Activated CD4-positive, alpha-beta T cell treated with anti-CD3 and anti-CD28 coated beads, Interleukin-10, Interleukin-2, amounts not matched to agents 100 ng/mL and 50 ng/mL, durations not matched to agents 16 hours and 8 hours (primary cell): ENCODE measurements at regions not wholly inside any gene's neighbourhood (a gene's known extent, or its start where the extent isn't known, plus 50 kb on each side); places are given as distances from the start of the nearest gene placed in this dataset.

Experiments
- DNase-seq: peaks from one replicate; pipeline ENCODE4 v3.0.0-alpha.2; 2020

DNA sequence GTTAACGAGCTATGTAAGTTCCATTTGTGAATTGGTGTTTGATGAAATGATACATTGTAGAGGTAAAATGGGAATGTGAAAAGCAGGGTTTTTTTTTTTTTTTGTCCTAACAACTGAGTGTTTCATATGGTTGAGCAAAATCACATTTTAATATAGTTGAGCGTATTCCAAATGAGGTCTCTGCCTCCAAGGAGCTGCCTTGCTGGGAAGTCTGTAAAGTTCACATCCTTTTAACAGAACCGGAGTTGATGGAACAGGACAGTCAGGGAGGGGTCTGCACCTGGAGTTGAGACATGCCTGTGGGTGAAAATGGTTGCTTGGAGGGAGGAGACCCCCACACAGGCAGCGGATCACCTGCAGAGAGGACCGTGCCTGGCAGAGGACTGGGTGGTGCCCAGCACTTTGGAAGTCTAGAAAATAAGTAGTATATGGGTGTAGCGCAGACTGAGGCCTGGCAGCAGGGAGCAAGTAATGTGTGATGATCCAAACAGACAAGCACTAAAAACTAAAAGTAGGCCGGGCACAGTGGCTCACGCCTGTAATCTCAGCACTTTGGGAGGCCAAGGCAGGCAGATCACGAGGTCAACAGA is 75.2 kb upstream of the UBAC2 start:
- DNase-seq = no peak

DNA sequence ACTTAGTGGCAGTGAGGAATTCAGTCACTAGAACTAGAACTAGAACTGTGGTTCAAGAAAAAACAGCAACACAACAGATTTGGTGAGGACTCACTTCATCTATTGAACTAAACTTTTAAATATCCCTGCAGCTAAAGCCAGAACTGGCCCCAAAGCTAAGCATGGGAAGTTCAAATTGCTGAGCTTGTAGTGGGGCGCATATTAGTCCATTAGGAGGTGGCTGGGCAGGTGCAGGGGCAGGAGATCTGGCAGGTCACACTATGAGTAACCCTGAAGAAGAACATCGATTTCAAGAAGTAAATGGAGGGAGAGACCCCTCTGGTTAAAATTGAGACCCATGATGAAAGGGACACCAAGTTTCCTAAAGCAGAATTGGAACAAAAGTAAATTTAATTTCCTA is 73.8 kb upstream of the UBAC2 start:
- no peak for DNase-seq

DNA sequence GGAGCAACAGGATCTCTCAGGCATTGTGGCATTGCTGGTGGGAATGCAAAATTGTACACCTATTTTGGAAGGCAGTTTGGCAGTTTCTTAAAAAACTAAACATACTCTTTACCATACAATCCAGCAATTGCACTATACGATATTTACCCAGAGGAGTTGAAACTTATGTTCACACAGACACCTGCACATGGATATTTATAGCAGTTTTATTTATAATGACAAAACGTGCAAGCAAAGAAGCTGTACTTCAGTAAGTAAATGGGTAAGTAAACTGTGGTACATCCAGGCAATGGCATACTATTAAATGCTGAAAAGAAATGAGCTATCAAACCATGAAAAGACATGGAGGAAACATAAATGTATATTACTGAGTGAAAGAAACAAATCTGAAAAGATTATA is 71.6 kb upstream of the UBAC2 start:
- no peak for DNase-seq

DNA sequence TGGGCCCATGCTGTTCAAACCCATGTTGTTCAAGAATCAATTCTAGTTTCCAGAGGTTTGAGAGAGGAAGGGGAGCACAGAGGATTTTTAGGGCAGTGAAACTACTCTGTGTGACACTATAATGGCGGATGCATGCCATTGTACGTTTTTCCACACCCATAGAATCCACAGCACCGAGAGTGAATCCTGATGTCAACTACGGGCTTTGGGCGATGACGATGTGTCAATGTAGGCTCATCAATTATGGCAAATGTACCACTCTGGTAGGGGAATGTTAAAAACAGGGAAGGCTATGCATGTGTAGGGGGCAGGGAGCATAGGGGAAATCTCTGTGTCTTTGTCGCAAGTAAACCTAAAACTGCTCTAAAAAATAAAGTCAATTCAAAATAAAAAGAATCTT is 70.7 kb upstream of the UBAC2 start:
- no peak for DNase-seq

DNA sequence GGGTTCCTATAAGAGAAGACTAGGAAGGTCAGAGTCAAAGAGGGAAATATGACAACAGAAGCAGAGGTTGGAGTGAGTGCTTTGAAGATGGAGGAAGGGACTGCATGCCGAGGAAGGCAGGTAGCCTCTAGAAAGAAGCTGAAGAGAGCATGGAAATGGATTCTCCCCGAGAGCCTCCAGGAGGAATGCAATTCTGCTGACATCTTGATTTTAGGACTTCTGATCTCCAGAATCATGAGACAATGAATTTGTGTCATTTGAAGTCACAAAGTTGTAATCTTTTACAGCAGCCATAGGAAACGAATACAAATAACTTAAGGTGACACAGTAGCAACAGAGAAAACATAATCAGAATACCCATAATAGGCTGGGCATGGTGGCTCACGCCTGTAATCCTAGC is 69.2 kb upstream of the UBAC2 start:
- DNase-seq = no peak

DNA sequence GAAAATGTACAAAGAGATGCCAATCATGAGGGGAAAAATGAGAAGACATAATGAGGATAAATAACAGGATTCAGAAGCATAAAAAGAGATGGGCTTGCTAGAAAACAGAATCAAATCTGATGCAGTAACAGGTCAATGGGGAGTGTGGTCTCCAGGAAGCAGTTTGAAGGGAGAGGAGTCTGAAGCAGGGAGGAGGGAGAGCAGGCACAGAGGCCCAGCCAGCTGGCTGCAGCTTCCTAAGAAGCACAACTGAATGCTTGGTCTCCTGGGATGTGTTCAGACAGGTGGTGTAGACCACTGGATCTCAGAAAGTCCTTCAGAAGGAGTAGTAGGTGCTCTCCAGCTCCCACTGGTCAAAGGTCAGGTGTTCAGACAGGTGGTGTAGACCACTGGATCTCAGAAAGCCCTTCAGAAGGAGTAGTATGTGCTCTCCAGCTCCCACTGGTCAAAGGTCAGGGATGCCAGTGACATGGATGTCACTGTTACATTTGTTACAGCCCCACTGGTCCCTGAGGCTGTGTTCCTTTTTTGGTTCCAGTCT is 68.3 kb upstream of the UBAC2 start:
- DNase-seq = no peak

DNA sequence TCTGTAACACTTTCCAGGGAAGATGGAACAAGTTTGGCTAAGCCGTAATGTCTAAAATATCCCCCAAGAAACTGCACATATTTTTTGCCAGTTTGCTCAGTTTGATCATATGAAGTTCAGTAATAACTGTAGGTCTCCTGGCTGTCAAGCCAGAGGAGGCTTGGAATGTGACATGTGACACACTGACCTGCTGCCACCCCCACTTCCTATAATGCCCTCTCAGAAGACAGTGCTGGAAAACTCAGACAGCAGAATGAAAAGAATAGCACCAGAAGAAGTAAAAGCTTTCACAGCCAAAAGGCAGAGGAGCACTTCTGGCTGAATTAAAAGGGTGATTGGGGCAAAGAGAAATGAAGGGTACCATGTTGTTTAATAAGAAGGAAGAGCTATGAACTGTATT is 67.4 kb upstream of the UBAC2 start:
- no peak for DNase-seq

DNA sequence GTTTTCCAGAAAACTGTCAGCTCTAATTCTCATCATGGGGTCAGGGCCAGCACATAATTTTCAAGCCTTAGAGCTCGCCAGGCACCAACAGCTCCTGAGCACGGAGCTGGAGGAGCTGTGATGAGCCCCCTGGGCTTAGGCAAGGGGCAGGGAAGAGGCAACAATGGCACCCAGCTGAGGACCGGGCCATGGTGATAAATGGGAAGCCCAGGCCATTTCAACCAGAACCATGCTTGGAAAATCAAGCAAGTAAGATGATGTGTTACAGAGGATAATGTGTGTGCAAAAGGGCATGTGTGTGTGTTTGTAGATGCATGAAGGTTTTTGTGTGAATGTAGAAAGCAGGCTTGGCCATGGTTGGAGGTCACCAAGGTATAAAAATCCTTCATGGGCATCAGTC is 66.8 kb upstream of the UBAC2 start:
- no peak for DNase-seq

DNA sequence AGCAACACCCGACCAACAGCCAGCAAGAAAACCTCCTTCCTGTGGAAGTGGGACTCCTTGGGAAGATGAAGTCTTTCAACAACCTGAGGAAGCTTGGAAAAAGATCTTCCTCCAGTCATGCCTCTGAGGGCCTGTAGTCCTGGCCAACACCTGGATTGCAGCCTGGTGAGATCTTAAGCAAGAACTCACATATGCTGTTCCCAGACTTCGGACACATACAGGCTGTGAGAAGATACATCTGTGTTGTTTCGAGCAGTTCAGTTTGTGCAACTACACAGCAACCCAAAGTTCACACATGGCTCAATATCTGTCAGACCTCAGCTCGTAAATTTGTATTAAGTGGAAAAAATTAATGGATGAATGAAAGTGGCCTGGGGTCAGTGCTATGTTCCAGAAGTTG is 65.1 kb upstream of the UBAC2 start:
- DNase-seq = no peak

DNA sequence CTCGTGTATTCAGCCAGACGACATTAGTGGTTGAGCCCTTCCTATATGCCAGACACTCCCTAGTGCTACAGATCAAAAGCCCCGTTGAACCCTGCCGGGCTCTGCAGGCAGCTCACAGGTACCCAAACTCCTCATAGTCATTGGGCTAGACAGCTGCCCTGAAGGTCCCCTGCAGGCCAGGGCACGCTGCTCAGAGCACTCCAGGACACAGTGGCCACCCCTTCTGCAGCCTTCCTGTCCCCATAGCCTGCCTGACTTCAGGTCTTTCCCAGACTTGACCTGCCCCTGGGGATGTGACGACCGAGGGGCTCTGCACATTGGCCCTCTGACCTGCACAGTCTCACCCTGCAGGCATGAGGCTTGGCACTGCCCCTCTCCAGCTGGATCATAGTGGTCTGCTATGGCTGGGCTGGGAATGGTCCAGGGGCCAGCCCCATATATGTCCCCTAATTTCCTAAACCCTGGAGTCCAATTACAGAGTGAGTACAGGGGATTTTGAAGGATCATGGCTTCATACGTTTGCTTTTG is 64.2 kb upstream of the UBAC2 start:
- DNase-seq = no peak

DNA sequence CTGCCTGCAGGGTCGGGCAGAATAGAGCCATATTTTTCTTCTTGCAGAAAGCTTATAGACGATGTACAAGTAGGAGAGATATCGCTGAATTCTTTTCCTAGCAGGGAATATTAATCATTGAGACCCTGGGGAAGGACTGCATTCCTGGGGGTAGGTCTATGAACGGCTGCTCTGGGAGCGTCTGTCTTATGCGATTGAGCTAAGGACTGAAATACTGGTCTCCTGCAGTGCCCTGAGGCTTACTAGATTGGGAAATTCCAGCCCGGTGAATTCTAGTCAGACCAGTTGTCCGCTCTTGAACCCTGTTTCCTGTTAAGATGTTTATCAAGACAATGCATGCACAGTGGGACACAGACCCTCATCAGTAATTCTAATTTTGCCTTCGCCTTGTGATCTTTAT is 59.8 kb upstream of the UBAC2 start:
- no peak for DNase-seq

DNA sequence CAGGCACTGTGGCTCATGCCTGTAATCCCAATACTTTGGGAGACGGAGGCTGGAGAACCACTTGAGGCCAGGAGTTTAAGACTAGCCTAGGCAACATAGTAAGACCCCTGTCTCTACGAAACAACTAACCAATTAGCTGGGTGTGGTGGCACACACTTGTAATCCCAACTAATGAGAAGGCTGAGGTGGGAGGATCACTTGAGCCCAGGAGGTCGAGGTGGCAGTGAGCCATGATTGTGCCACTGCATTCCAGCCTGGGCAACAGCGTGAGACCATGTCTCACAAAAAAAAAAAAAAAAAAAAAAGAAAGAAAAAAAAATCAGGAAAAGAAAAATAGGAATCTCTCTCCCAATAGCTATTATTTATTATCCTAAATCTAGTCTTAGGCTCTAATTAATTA is 56.8 kb upstream of the UBAC2 start:
- no peak for DNase-seq

DNA sequence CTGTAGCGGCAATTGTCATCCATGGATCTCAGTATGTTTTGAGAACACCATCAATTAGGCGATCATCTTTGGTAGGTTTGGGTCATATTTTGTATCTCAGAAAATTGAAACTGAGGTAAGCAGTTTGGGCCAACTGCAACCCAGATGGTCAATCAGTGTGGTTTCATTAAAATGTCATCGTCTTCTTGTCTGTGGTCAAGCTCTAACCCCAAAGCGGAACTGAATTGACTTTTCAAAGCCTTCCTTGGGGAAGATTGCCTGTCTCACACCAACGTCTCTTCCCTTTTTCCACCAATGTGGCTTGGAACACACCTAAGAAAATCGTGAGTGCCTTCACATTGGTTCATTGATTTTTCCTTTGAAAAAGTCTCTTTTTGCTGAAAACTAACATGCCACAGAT is 56.3 kb upstream of the UBAC2 start:
- no peak for DNase-seq

DNA sequence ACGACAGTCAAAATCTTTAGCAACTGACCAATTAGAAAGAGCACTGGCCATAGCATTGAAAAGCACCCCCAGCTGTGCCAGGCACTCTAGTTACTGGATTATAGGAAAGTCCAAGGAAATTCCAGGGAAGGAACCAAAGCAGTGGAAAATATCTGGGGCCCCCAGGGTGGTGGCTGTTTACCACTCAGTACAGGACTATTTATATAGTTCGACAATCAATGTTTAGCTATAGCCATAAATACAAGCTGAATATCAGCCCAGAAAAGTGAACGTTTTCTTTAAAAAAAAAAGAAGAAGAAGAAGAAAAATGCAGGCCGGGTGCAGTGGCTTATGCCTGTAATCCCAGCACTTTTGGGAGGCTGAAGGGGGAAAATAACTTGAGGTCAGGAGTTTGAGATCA is 55.2 kb upstream of the UBAC2 start:
- DNase-seq = no peak

DNA sequence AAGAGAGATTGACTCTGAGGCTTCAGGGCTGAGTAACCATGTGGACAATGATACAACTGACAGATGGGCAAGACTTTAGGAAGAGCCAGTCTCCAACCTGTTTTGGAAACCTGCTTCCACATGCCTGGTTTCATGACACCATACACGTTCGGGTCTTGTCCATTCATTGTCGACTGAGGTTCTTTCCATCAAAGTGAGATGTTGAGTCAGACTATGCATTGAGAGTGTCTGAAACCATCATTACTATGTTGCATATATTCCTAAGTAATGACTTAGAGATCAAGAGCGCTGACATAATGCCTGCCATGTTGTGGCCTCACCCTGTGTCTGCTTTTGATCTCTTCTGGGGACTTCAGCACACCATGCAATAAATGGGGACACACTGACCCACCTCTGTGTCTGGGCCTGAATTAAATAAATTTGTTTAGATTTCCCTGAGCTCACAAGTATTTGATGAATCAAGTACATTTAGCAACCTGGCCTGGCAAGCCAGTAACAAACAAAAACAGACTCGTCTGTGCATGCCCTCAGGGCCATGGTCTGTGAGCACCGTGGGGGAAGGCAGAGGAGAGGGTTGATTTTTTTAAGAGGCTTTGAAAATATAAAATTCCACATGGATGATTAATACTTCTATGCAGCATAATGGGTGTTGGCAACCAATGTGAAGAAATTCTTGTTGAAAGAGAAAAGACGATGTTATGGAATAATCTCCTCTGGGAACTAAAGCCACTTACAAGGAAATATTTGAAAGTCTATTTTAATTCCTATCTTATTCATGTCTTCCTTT is 49.9 kb upstream of the UBAC2 start:
- DNase-seq = no peak
